AG04449 (cell line): ENCODE measurements at regions not wholly inside any gene's neighbourhood (a gene's known extent, or its start where the extent isn't known, plus 50 kb on each side); places are given as distances from the start of the nearest gene placed in this dataset.
"Not testable (repeated sequence)": the region's sequence is repeated elsewhere in the genome, so short reads cannot be mapped to it uniquely, and the experiment has no call there.

Experiments used
- CTCF ChIA-PET: fragments of 350-600 bp; formaldehyde crosslinking; extraction: SDS; loops from one replicate; lab custom pipeline; 2021; ENCODE audit warnings: antibody characterized with exemption; lab: Yijun Ruan, JAX
- POLR2A ChIA-PET: fragments of 400-600, 350-600 bp; formaldehyde crosslinking; extraction: SDS; loops from one replicate; lab custom pipeline; 2020; ENCODE audit warnings: antibody characterized with exemption, inconsistent platforms; lab: Yijun Ruan, JAX
- DNase-seq: peaks from one replicate; pipeline ENCODE4 v3.0.0-alpha.2; 2010; ENCODE audit warnings: low read depth, low spot score
- H3K4me3 ChIP-seq: 2 replicates; pipeline ENCODE4 v1.5.1; 2011; ENCODE audit warnings: low read depth, mild to moderate bottlenecking, control low read depth, low read length
- TF ChIP-seq, protein P1 (sequence below): IDR thresholded peaks from one replicate; pipeline ENCODE4 v1.5.1; 2011; ENCODE audit warnings: mild to moderate bottlenecking, moderate library complexity, low read length, control low read depth, inconsistent platforms; ENCODE audit not compliant: insufficient read depth; ENCODE audit errors: missing control alignments

DNA sequence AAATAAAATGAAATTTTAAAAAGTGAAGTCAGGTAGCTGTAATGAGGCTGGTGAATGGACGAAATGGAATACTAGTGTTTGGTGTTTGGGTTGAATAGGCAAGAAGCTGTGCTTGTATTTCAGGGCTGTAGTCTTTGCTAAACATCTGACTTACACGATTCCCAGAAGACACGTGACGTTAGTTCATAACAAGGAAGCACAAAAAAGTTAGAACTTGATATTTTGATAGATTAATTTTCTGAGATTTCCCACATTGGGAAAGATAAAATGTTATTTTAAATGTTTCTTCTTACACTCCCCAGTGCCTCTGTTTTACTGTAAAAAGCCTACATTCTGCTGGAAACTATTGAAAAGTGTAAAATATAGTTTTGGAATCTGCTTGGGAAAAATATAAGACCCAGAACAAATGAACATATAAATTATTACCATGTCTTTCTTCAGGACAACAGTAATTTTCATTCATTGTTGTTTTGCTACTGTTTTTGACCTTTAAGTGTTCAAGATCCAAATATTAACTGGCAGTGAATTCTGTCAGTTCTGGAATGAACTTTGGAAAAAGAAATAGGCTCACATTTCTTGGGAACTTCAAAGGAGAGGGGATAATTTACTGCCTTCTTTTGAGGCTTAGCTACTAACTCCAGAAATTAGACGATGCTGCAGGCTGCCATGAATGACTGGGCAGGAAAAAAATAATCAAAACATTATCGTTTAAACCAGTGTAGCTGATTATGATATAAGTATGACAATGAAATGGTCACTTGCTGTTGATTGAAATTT is 241.3 kb downstream of the SLITRK6 start:
- CTCF ChIA-PET, result no interaction called here
- TF ChIP-seq, protein P1, sequence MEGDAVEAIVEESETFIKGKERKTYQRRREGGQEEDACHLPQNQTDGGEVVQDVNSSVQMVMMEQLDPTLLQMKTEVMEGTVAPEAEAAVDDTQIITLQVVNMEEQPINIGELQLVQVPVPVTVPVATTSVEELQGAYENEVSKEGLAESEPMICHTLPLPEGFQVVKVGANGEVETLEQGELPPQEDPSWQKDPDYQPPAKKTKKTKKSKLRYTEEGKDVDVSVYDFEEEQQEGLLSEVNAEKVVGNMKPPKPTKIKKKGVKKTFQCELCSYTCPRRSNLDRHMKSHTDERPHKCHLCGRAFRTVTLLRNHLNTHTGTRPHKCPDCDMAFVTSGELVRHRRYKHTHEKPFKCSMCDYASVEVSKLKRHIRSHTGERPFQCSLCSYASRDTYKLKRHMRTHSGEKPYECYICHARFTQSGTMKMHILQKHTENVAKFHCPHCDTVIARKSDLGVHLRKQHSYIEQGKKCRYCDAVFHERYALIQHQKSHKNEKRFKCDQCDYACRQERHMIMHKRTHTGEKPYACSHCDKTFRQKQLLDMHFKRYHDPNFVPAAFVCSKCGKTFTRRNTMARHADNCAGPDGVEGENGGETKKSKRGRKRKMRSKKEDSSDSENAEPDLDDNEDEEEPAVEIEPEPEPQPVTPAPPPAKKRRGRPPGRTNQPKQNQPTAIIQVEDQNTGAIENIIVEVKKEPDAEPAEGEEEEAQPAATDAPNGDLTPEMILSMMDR, result no peak
- POLR2A ChIA-PET, result no interaction called here
- H3K4me3 ChIP-seq, result no peak overlapping the region
- no peak for DNase-seq

DNA sequence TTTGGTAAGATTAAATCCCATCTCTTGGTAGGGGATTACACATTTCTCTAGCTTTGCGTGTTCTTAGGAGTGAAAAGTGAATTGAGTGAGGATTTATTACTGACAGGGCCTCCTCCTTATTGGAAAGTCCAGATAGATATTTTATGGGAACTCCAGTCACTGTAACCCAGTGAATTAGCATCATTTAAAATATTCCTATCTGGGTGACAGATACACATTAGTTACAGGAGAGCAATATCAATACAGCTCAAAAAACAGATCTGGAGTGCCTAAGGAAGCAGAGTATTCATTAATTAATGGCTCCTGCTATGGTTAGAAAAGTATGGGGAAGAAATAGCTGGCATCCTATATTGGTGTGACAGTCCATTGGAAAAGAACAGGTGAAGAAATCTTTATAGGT is 248.2 kb downstream of the SLITRK6 start:
- ChIA-PET POLR2A (no interaction called here), CTCF (no interaction called here)
- DNase-seq, result no peak
- no peak overlapping the region for H3K4me3 ChIP-seq
- TF ChIP-seq, protein P1, result no peak

DNA sequence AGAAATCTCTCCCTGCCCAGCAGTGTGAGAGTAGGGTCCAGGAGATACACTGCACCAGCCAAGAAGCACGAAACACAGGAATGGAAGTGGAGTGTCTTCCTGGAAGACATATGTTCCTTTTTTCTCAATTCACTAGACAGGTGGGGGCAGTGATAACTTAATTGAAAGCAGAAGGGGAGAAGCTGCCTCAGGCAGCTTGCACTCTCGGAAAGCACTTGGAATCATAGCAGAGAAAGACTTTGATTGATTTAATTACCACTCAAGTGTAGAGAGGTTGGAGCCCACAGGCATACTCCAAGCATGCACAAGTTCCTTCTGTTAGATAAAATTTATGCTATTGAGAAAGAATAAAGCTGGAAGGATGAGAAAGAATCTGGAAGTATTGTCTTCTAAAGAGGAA is 249.4 kb downstream of the SLITRK6 start:
- ChIA-PET POLR2A (no interaction called here), CTCF (no interaction called here)
- TF ChIP-seq, protein P1, result no peak
- DNase-seq, result no peak
- H3K4me3 ChIP-seq, result no peak overlapping the region

DNA sequence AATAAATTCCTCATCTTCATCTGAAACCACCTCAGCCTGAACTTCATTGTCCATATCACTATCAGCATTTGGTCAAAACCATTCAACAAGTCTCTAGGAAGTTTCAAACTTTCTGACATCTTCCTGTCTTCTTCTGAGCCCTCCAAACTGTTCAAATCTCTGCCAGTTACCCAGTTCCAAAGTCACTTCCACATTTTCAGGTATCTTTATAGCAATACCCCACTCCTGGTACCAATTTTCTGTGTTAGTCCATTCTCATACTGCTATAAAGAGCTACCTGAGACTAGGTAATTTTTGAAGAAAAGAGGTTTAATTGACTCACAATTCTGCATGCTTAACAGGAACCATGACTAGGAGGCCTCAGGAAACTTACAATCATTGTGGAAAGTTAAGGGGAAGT is 250.4 kb downstream of the SLITRK6 start:
- CTCF ChIA-PET, POLR2A ChIA-PET, H3K4me3 ChIP-seq, DNase-seq: not testable (repeated sequence)

DNA sequence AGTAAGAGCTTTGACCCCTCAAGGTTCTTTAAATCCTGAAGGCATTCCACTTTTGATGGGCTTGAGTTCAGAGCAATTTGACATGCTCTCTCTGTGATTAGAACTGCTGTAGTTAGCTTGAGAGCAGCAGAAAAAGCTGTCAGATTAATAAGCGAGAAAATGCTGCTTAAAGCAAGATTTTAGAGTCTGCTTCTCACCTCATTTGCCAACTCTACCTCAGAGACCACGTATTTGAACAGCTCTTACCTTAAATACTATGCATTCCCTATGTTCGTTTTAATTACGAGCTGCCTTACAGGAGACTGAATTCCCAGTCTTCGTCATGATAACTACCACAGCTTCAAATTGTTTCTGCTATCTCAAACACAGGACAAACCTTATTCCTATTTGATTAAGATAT is 253.4 kb downstream of the SLITRK6 start:
- ChIA-PET POLR2A (no interaction called here), CTCF (no interaction called here)

DNA sequence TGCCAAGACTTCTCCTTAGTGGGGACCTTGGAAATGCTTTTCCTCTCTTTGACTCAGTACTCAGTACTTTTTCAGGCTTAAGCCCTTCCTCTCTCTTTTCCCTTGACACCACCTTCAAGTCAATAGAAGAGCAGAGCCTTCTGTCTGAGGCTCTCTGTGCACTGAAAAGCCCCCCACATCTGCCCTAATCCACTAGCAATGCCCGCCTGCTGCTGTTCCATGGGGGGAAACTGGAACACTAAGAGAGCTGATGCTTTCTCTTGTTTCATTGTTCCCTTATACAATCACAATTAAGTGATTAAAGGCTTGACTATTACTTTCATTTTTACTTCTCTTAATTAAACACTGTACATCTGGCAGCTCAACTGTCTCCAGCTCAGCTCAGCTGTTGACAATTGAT is 254.5 kb downstream of the SLITRK6 start:
- no peak overlapping the region for H3K4me3 ChIP-seq
- POLR2A ChIA-PET, result no interaction called here
- CTCF ChIA-PET, result no interaction called here
- TF ChIP-seq, protein P1, result no peak
- no peak for DNase-seq

More for the DNA sequence above, 253.4 kb downstream of the SLITRK6 start:
- DNase-seq, result no peak
- H3K4me3 ChIP-seq, result no peak overlapping the region
- TF ChIP-seq, protein P1, result no peak

DNA sequence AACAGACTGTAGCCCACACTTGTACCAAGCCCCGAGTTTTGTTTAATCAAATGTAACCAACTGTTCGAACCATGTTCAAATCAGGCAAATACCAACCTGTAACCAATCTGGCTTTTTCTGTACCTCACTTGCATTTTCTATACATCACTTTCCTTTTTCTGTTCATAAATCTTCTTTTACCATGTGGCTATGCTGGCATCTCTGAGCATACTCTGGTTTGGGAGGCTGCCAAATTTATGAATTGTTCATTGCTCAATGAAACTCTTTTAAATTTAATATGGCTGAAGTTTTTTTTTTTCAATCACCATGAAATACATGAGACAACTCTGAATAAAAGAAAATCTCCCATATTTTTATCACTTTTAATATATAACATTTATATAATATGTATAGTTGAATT is 256.1 kb downstream of the SLITRK6 start:
- POLR2A ChIA-PET, result no interaction called here
- H3K4me3 ChIP-seq, result no peak overlapping the region
- DNase-seq, result no peak
- CTCF ChIA-PET, result no interaction called here
- TF ChIP-seq, protein P1, result no peak
